K562 (cell line): ENCODE measurements at regions not wholly inside any gene's neighbourhood (a gene's known extent, or its start where the extent isn't known, plus 50 kb on each side); places are given as distances from the start of the nearest gene placed in this dataset.

Experiments used
- ATAC-seq: fragments of 200-7000 bp; cut with Tn5 transposase; 3 replicates; pipeline ENCODE4 v1.9.1; 2020; ENCODE audit warnings: moderate library complexity
- BruUV-seq: library from RNA; stranded (reverse); fragments of 400-500 nt; replicated peaks from 2 replicates; lab custom pipeline; 2021; lab: Mats Ljungman, UMichigan
- CTCF ChIA-PET: fragments of 300-600 bp; formaldehyde crosslinking; extraction: SDS; loops from one replicate; lab custom pipeline; 2021; ENCODE audit warnings: low intra/inter-chr PET ratio; lab: Yijun Ruan, JAX
- POLR2A ChIA-PET: fragments of 300-600, 350-650 bp; sonication (Branson Sonifier 250); formaldehyde crosslinking; extraction: SDS; loops from one replicate; lab custom pipeline; 2021; ENCODE audit warnings: antibody characterized with exemption, inconsistent platforms; lab: Yijun Ruan, JAX
- DNase-seq, 4 experiments: peaks; one replicate each; pipeline versions ENCODE4 v3.0.0 to v3.0.0-alpha.2; 2011 to 2018; ENCODE audit warnings: low spot score in 3 of 4, mixed read lengths in 3 of 4; ENCODE audit errors: extremely low read depth in 1 of 4
- FAIRE-seq: peaks from 2 replicates; lab custom pipeline; 2011; peaks lifted over from hg19 to GRCh38; lab: Jason Lieb, UNC
- H2AFZ ChIP-seq: 2 replicates; pipeline ENCODE4 v1.6.0; 2011; ENCODE audit warnings: low read depth, low read length, control low read depth, inconsistent platforms
- H3K27ac ChIP-seq: fragments of 200-600 bp; 3 replicates; pipeline ENCODE4 v1.8.0; 2011; ENCODE audit warnings: low read depth, mild to moderate bottlenecking, control low read depth, inconsistent platforms, low read length, moderate library complexity, mixed read lengths; ENCODE audit errors: extremely low read depth
- H3K27me3 ChIP-seq, 2 experiments: fragments of 300-600 bp in 1 of 2; 2 replicates in 1 of 2; 3 replicates in 1 of 2; pipeline versions ENCODE4 v1.6.0 to v1.8.0; 2011; ENCODE audit warnings: inconsistent platforms in 2 of 2, low read length in 2 of 2, mild to moderate bottlenecking in 1 of 2, mixed read lengths in 1 of 2, moderate library complexity in 1 of 2; ENCODE audit not compliant: control insufficient read depth in 2 of 2, insufficient read depth in 2 of 2
- H3K36me3 ChIP-seq: fragments of 300-600 bp; 3 replicates; pipeline ENCODE4 v1.8.0; 2011; ENCODE audit warnings: mild to moderate bottlenecking, low read length, inconsistent platforms; ENCODE audit not compliant: control insufficient read depth, insufficient read depth
- H3K4me1 ChIP-seq, 2 experiments: fragments of 200-600 bp in 1 of 2; replicated peaks in 1 of 2; 2 replicates in 1 of 2; 3 replicates in 1 of 2; pipeline versions ENCODE4 v1.5.1 to v1.8.0; 2011; ENCODE audit warnings: inconsistent platforms in 2 of 2, low read length in 2 of 2, mild to moderate bottlenecking in 1 of 2, mixed read lengths in 1 of 2, moderate library complexity in 1 of 2; ENCODE audit not compliant: control insufficient read depth in 2 of 2, insufficient read depth in 2 of 2
- H3K4me2 ChIP-seq: 2 replicates; pipeline ENCODE4 v1.6.1; 2011; ENCODE audit warnings: low read length, control low read depth, inconsistent platforms, mixed read lengths; ENCODE audit not compliant: insufficient read depth
- H3K4me3 ChIP-seq: fragments of 200-600 bp; sonication (generic), shearing (Covaris generic); 2 replicates; pipeline ENCODE4 v1.5.1; 2016; ENCODE audit warnings: control low read depth, inconsistent platforms
- H3K79me2 ChIP-seq: fragments of 200-600 bp; 3 replicates; pipeline ENCODE4 v1.8.0; 2011; ENCODE audit warnings: low read length, inconsistent platforms; ENCODE audit not compliant: control insufficient read depth, insufficient read depth
- H3K9ac ChIP-seq, 2 experiments: 2 replicates each; pipeline versions ENCODE4 v1.6.0 to v1.6.1; 2011; ENCODE audit warnings: low read depth in 2 of 2, low read length in 2 of 2, control low read depth in 1 of 2, inconsistent platforms in 1 of 2, mild to moderate bottlenecking in 1 of 2, mixed read lengths in 1 of 2; ENCODE audit not compliant: insufficient read depth in 1 of 2
- H3K9me1 ChIP-seq: one replicate; pipeline ENCODE4 v1.6.0; 2011; ENCODE audit warnings: inconsistent platforms, mild to moderate bottlenecking, low read length, moderate library complexity; ENCODE audit not compliant: control insufficient read depth, insufficient read depth
- H3K9me3 ChIP-seq: replicated peaks from 2 replicates; pipeline ENCODE4 v1.5.1; 2011; ENCODE audit warnings: low read depth, low read length, inconsistent platforms; ENCODE audit not compliant: control insufficient read depth, insufficient read depth
- H4K20me1 ChIP-seq: replicated peaks from 2 replicates; pipeline ENCODE4 v1.6.1; 2011; ENCODE audit warnings: low read length, inconsistent platforms, mixed read lengths; ENCODE audit not compliant: control insufficient read depth, insufficient read depth
- EP400 ChIP-seq: fragments of 450-650 bp; IDR thresholded peaks from 2 replicates; pipeline ENCODE4 v1.6.1; 2017; ENCODE audit warnings: antibody characterized with exemption, mild to moderate bottlenecking, moderate library complexity
- RAD51 ChIP-seq: fragments of 450-650 bp; IDR thresholded peaks from 2 replicates; pipeline ENCODE4 v1.7.1; 2016; ENCODE audit warnings: low read depth, mild to moderate bottlenecking, borderline replicate concordance
- TCF7 ChIP-seq: sonication (generic); IDR thresholded peaks from 2 replicates; pipeline ENCODE4 v1.6.1; 2016; ENCODE audit warnings: antibody characterized with exemption, borderline replicate concordance
- XRCC3 ChIP-seq: fragments of 450-650 bp; IDR thresholded peaks from 2 replicates; pipeline ENCODE4 v1.6.1; 2017; ENCODE audit warnings: mild to moderate bottlenecking, moderate library complexity
- ZNF551 ChIP-seq: fragments of 250-450 bp; sonication (Bioruptor Pico); IDR thresholded peaks from 2 replicates; pipeline ENCODE4 v1.5.0; 2021; ENCODE audit warnings: mild to moderate bottlenecking, moderate library complexity
- ZNF57 ChIP-seq: fragments of 450-650 bp; formaldehyde crosslinking; IDR thresholded peaks from 2 replicates; pipeline ENCODE4 v1.4.0; 2020; ENCODE audit warnings: mild to moderate bottlenecking, moderate library complexity
- ZNF584 ChIP-seq: fragments of 200-800 bp; sonication (Bioruptor generic); IDR thresholded peaks from 2 replicates; pipeline ENCODE4 v1.6.1; 2016; ENCODE audit warnings: low read depth, mild to moderate bottlenecking, missing genetic modification characterization, missing compliant biosample characterization
- WGBS: fragments of 100-300 bp; shearing (Covaris generic); methylation state at CpG from one replicate; pipeline ENCODE4 v1.1.6; 2016; ENCODE audit warnings: low coverage, mixed read lengths; ENCODE audit not compliant: insufficient coverage; ENCODE audit errors: missing lambda C conversion rate; 5-methylcytosine and 5-hydroxymethylcytosine counted together
- in situ Hi-C: fragments of 300-500 bp; cut with MboI; formaldehyde crosslinking; loops from 4 replicates; pipeline ENCODE4 v1.15.0; 2018; ENCODE audit warnings: inconsistent platforms, mixed read lengths
- intact Hi-C: fragments of 100-400 bp; cut with micrococcal nuclease; formaldehyde crosslinking; loops from 2 replicates; pipeline ENCODE4 v1.14.2; 2022
- TF ChIP-seq, protein P1 (sequence below): sonication (generic); formaldehyde crosslinking; IDR thresholded peaks from 2 replicates; pipeline ENCODE4 v1.8.1; 2023; ENCODE audit warnings: mild to moderate bottlenecking, missing genetic modification reagents

GRCh38 chr2:150971910-150972309 lies 289.8 kb downstream of the RBM43 start:
- Histone ChIP-seq H2AFZ (no peak overlapping the region), H3K79me2 (no peaks in the 10 kb centered on the region), H4K20me1 (no peaks in the 10 kb centered on the region), H3K9me3 (no peaks in the 10 kb centered on the region; the same call in none of the 2 replicates), H3K9me1 (no peaks in the 10 kb centered on the region), H3K4me2 (no peak overlapping the region), H3K9ac (no peak overlapping the region), H3K4me1 (no peaks in the 10 kb centered on the region), H3K27me3 (no peaks in the 10 kb centered on the region), H3K27ac (no peak overlapping the region), H3K36me3 (no peaks in the 10 kb centered on the region), H3K4me3 (no peak overlapping the region)
- POLR2A ChIA-PET: no interaction called here
- CTCF ChIA-PET: no interaction called here
- DNase-seq (no peak), FAIRE-seq (no peak), ATAC-seq (no peak)
- WGBS: 0% methylated on average over 3 of the region's 3 CpGs
- intact Hi-C loops (no loop called here), in situ Hi-C loops (no loop called here)
- TF ChIP-seq ZNF551 (no peak), EP400 (no peak), TCF7 (no peak), ZNF57 (no peak), XRCC3 (no peak), ZNF584 (CRISPR knock-in tag) (no peak), RAD51 (no peak)
- TF ChIP-seq, protein P1, sequence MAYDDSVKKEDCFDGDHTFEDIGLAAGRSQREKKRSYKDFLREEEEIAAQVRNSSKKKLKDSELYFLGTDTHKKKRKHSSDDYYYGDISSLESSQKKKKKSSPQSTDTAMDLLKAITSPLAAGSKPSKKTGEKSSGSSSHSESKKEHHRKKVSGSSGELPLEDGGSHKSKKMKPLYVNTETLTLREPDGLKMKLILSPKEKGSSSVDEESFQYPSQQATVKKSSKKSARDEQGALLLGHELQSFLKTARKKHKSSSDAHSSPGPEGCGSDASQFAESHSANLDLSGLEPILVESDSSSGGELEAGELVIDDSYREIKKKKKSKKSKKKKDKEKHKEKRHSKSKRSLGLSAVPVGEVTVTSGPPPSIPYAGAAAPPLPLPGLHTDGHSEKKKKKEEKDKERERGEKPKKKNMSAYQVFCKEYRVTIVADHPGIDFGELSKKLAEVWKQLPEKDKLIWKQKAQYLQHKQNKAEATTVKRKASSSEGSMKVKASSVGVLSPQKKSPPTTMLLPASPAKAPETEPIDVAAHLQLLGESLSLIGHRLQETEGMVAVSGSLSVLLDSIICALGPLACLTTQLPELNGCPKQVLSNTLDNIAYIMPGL (CRISPR knock-in tag): no peak
- BruUV-seq: no TSS peak
